B cell (primary cell): ENCODE measurements at regions not wholly inside any gene's neighbourhood (a gene's known extent, or its start where the extent isn't known, plus 50 kb on each side); places are given as distances from the start of the nearest gene placed in this dataset.

Experiments
- CTCF ChIP-seq: fragments of 200-600 bp; IDR thresholded peaks from one replicate; pipeline ENCODE4 v1.8.0; 2022; ENCODE audit warnings: antibody characterized with exemption, mild to moderate bottlenecking
- EZH2 ChIP-seq: IDR thresholded peaks from 2 replicates; pipeline ENCODE4 v1.6.1; 2012; ENCODE audit warnings: borderline replicate concordance, low read depth, mild to moderate bottlenecking, moderate library complexity, low read length; ENCODE audit not compliant: insufficient read depth, poor library complexity, severe bottlenecking

DNA sequence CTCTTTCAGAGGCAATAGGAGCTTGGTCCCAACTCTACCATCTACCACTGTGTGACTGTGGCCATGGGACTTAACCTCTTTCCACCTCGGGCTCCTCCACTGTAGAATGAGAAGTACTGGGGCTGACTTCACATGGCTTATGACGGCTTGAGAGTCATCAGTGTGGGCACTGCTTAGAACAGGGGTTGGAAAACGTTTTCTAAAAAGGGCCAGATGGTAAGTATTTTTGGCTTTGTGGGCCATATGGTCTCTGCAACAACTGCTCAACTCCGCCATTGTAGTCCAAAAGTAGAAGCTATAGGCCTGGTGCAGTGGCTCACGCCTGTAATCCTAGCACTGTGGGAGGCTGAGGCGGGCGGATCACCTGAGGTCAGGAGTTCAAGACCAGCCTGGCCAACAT lies 69.2 kb upstream of the LTA4H start:
- no peak for TF ChIP-seq EZH2
- TF ChIP-seq CTCF, result no peak
